Neural cell (in vitro differentiated cells): ENCODE measurements at regions not wholly inside any gene's neighbourhood (a gene's known extent, or its start where the extent isn't known, plus 50 kb on each side); places are given as distances from the start of the nearest gene placed in this dataset.

Experiments used
- EP300 ChIP-seq: fragments of 450-650 bp; conservative IDR thresholded peaks from 2 replicates; pipeline ENCODE4 v1.6.1; 2014; ENCODE audit warnings: antibody characterized with exemption, mild to moderate bottlenecking, moderate library complexity; ENCODE audit not compliant: poor library complexity, severe bottlenecking
- EZH2 ChIP-seq: fragments of 200-600, 300-800 bp; shearing (Covaris generic), sonication (generic); IDR thresholded peaks from 2 replicates; pipeline ENCODE4 v1.6.1; 2014; ENCODE audit warnings: antibody characterized with exemption, low read length, borderline replicate concordance, mild to moderate bottlenecking; ENCODE audit not compliant: insufficient read depth, poor library complexity, severe bottlenecking
- MXI1 ChIP-seq: fragments of 450-650 bp; conservative IDR thresholded peaks from 2 replicates; pipeline ENCODE4 v1.6.1; 2014; ENCODE audit warnings: antibody characterized with exemption, mild to moderate bottlenecking; ENCODE audit not compliant: poor library complexity, severe bottlenecking
- RAD21 ChIP-seq: fragments of 450-650 bp; conservative IDR thresholded peaks from 2 replicates; pipeline ENCODE4 v1.6.1; 2014; ENCODE audit warnings: antibody characterized with exemption, mild to moderate bottlenecking, moderate library complexity
- TAF1 ChIP-seq: IDR thresholded peaks from 2 replicates; pipeline ENCODE4 v1.6.1; 2012; ENCODE audit warnings: low read depth
- TF ChIP-seq, protein P1 (sequence below): fragments of 450-650 bp; IDR thresholded peaks from 2 replicates; pipeline ENCODE4 v1.5.1; 2014; ENCODE audit warnings: antibody characterized with exemption, mild to moderate bottlenecking, moderate library complexity; ENCODE audit not compliant: poor library complexity, severe bottlenecking
- TF ChIP-seq, protein P2 (sequence below): IDR thresholded peaks from 2 replicates; pipeline ENCODE4 v1.6.1; 2012; ENCODE audit warnings: borderline replicate concordance

DNA sequence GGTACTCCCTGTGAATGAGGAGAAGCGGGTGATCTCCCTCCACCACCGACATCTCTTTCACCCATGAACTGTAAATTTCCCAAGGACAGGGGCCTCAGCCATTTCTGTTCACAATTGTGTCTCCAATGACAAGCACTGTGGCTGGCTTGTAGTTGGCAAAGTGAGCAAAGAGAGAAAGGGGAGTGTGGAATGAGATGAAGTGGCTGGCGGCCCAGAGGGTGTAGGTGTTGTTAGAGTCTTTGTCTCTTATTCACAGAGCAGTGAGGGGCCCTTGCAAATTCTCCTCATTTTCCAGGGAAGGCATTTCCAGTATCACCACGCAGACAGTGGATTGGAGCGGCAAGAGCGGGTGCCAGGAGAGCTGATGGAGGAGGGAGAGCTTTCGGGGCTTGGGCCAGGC lies 411.7 kb upstream of the EEF2KMT start:
- TF ChIP-seq, protein P1, sequence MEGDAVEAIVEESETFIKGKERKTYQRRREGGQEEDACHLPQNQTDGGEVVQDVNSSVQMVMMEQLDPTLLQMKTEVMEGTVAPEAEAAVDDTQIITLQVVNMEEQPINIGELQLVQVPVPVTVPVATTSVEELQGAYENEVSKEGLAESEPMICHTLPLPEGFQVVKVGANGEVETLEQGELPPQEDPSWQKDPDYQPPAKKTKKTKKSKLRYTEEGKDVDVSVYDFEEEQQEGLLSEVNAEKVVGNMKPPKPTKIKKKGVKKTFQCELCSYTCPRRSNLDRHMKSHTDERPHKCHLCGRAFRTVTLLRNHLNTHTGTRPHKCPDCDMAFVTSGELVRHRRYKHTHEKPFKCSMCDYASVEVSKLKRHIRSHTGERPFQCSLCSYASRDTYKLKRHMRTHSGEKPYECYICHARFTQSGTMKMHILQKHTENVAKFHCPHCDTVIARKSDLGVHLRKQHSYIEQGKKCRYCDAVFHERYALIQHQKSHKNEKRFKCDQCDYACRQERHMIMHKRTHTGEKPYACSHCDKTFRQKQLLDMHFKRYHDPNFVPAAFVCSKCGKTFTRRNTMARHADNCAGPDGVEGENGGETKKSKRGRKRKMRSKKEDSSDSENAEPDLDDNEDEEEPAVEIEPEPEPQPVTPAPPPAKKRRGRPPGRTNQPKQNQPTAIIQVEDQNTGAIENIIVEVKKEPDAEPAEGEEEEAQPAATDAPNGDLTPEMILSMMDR = no peak
- no peak for TF ChIP-seq EZH2
- no peak for TF ChIP-seq MXI1
- TF ChIP-seq, protein P2, sequence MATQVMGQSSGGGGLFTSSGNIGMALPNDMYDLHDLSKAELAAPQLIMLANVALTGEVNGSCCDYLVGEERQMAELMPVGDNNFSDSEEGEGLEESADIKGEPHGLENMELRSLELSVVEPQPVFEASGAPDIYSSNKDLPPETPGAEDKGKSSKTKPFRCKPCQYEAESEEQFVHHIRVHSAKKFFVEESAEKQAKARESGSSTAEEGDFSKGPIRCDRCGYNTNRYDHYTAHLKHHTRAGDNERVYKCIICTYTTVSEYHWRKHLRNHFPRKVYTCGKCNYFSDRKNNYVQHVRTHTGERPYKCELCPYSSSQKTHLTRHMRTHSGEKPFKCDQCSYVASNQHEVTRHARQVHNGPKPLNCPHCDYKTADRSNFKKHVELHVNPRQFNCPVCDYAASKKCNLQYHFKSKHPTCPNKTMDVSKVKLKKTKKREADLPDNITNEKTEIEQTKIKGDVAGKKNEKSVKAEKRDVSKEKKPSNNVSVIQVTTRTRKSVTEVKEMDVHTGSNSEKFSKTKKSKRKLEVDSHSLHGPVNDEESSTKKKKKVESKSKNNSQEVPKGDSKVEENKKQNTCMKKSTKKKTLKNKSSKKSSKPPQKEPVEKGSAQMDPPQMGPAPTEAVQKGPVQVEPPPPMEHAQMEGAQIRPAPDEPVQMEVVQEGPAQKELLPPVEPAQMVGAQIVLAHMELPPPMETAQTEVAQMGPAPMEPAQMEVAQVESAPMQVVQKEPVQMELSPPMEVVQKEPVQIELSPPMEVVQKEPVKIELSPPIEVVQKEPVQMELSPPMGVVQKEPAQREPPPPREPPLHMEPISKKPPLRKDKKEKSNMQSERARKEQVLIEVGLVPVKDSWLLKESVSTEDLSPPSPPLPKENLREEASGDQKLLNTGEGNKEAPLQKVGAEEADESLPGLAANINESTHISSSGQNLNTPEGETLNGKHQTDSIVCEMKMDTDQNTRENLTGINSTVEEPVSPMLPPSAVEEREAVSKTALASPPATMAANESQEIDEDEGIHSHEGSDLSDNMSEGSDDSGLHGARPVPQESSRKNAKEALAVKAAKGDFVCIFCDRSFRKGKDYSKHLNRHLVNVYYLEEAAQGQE = no peak
- TF ChIP-seq EP300 = no peak
- TF ChIP-seq TAF1 = no peak
- TF ChIP-seq RAD21 = no peak
